CD4-positive, alpha-beta T cell (primary cell): ENCODE measurements at regions not wholly inside any gene's neighbourhood (a gene's known extent, or its start where the extent isn't known, plus 50 kb on each side); places are given as distances from the start of the nearest gene placed in this dataset.

Experiments used
- ATAC-seq: fragments of 200-7000 bp; cut with Tn5 transposase; one replicate; pipeline ENCODE4 v1.10.0; 2022; ENCODE audit warnings: mild to moderate bottlenecking; ENCODE audit not compliant: poor library complexity
- CTCF ChIA-PET: fragments of 350-600 bp; sonication (Branson Sonifier 250); formaldehyde crosslinking; loops from one replicate; lab custom pipeline; 2021; ENCODE audit warnings: antibody characterized with exemption, inconsistent platforms; lab: Charles Lee
- POLR2A ChIA-PET: fragments of 350-600 bp; sonication (Branson Sonifier 250); formaldehyde crosslinking; loops from one replicate; lab custom pipeline; 2021; ENCODE audit warnings: antibody characterized with exemption, inconsistent platforms; lab: Charles Lee
- DNase-seq, 14 experiments: peaks; one replicate each; pipeline ENCODE4 v3.0.0-alpha.2; 2013 to 2020; ENCODE audit warnings: mixed read lengths in 2 of 14
- H3K27ac ChIP-seq, 2 donors: one replicate each; pipeline versions ENCODE4 v1.5.1 to v1.7.0; 2013; ENCODE audit warnings: low read length in 2 of 2, low read depth in 1 of 2, mild to moderate bottlenecking in 1 of 2
- H3K27me3 ChIP-seq, 2 experiments: 1 replicate in 1 of 2; 2 replicates in 1 of 2; pipeline versions ENCODE4 v1.6.1 to v1.7.0; 2013; ENCODE audit warnings: low read length in 2 of 2, control low read depth in 1 of 2, mild to moderate bottlenecking in 1 of 2, moderate library complexity in 1 of 2; ENCODE audit not compliant: insufficient read depth in 2 of 2, control insufficient read depth in 1 of 2
- H3K36me3 ChIP-seq: one replicate; pipeline ENCODE4 v1.6.1; 2013; ENCODE audit warnings: low read length, control low read depth; ENCODE audit not compliant: insufficient read depth
- H3K4me1 ChIP-seq: one replicate; pipeline ENCODE4 v1.6.1; 2013; ENCODE audit warnings: low read length, control low read depth; ENCODE audit not compliant: insufficient read depth
- H3K4me3 ChIP-seq: one replicate; pipeline ENCODE4 v1.5.1; 2013; ENCODE audit warnings: mild to moderate bottlenecking, low read length, moderate library complexity
- H3K9me3 ChIP-seq, 2 experiments: 1 replicate in 1 of 2; 2 replicates in 1 of 2; pipeline versions ENCODE4 v1.6.1 to v1.7.0; 2013; ENCODE audit warnings: low read length in 2 of 2, mild to moderate bottlenecking in 2 of 2, control low read depth in 1 of 2, moderate library complexity in 1 of 2; ENCODE audit not compliant: control insufficient read depth in 1 of 2, insufficient read depth in 1 of 2
- H3K27ac Mint-ChIP-seq: one replicate; pipeline ENCODE4 v1.8.0; 2020; ENCODE audit warnings: mixed read lengths
- H3K27me3 Mint-ChIP-seq: one replicate; pipeline ENCODE4 v1.8.0; 2021; ENCODE audit warnings: mixed read lengths
- H3K36me3 Mint-ChIP-seq: one replicate; pipeline ENCODE4 v1.8.0; 2021; ENCODE audit warnings: low read depth, mixed read lengths
- H3K4me1 Mint-ChIP-seq: one replicate; pipeline ENCODE4 v1.8.0; 2021; ENCODE audit warnings: low read depth, mixed read lengths
- H3K4me3 Mint-ChIP-seq: one replicate; pipeline ENCODE4 v1.8.0; 2020; ENCODE audit warnings: mild to moderate bottlenecking, mixed read lengths
- H3K9me3 Mint-ChIP-seq: one replicate; pipeline ENCODE4 v1.8.0; 2020; ENCODE audit warnings: mixed read lengths
- intact Hi-C, 2 experiments: fragments of 100-400 bp; cut with DNase I in 1 of 2; cut with micrococcal nuclease in 1 of 2; formaldehyde crosslinking; loops; one replicate each; pipeline versions ENCODE4 v1.15.1 to v1.9.0; 2023 to 2025; cut with DNase I, micrococcal nuclease
- TF ChIP-seq, protein P1 (sequence below): fragments of 200-600 bp; IDR thresholded peaks from one replicate; pipeline ENCODE4 v1.8.0; 2022; ENCODE audit warnings: antibody characterized with exemption, mild to moderate bottlenecking

DNA sequence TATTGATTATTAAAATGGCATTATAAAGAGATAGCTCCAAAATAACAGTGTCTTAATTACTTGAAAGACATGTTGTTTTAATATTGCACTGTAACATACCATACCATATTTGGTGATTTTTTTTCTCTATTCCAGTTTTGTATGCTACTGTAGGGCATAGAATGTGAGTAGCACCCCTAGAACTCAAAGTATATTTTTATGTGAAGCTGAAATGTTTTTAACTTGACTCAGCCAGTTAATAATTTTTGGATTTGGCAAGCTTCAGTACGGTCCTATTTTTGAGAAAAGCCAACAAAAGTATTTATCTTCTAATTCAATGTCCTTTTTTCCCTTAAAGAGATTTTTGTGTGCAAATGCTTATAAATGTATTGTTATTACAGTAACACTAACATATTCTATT, 593.8 kb downstream of the USP25 start:
- Histone ChIP-seq H3K4me3 (no peak overlapping the region), H3K27ac (no peak overlapping the region), H3K27me3 (no peaks in the 10 kb centered on the region), H3K36me3 (no peaks in the 10 kb centered on the region), H3K4me1 (no peaks in the 10 kb centered on the region), H3K9me3 (no peaks in the 10 kb centered on the region)
- POLR2A ChIA-PET, result no interaction called here
- ATAC-seq (no peak), DNase-seq (no peak)
- H3K36me3 Mint-ChIP-seq, result no peaks in the 10 kb centered on the region
- no peak overlapping the region for H3K27ac Mint-ChIP-seq
- no peaks in the 10 kb centered on the region for H3K27me3 Mint-ChIP-seq
- H3K9me3 Mint-ChIP-seq, result no peaks in the 10 kb centered on the region
- CTCF ChIA-PET, result no interaction called here
- H3K4me1 Mint-ChIP-seq, result peaks cover 9% of the 10 kb centered on the region
- TF ChIP-seq, protein P1, sequence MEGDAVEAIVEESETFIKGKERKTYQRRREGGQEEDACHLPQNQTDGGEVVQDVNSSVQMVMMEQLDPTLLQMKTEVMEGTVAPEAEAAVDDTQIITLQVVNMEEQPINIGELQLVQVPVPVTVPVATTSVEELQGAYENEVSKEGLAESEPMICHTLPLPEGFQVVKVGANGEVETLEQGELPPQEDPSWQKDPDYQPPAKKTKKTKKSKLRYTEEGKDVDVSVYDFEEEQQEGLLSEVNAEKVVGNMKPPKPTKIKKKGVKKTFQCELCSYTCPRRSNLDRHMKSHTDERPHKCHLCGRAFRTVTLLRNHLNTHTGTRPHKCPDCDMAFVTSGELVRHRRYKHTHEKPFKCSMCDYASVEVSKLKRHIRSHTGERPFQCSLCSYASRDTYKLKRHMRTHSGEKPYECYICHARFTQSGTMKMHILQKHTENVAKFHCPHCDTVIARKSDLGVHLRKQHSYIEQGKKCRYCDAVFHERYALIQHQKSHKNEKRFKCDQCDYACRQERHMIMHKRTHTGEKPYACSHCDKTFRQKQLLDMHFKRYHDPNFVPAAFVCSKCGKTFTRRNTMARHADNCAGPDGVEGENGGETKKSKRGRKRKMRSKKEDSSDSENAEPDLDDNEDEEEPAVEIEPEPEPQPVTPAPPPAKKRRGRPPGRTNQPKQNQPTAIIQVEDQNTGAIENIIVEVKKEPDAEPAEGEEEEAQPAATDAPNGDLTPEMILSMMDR, result no peak
- intact Hi-C loops, result no loop called here
- no peak overlapping the region for H3K4me3 Mint-ChIP-seq

DNA sequence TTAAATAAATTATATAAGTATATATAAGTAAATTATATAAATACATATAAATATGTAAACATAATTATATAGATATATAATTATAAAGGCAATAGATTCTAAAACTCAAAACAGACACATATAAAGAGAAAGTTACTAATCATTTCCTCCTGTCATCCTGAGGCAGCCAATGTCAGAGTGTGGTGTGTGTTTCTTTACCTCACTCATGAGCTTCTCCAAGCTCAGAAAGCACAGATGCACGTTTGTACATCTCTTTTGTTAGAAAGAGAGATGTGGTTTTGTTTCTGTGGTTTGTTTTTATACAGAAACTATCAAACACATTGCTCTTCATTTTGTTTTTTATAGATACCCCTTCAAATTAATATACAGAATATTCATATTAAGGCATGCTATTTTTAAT, 594.8 kb downstream of the USP25 start:
- H3K36me3 ChIP-seq, result no peaks in the 10 kb centered on the region
- H3K27ac ChIP-seq, result no peak overlapping the region
- intact Hi-C loops, result no loop called here
- no peaks in the 10 kb centered on the region for H3K36me3 Mint-ChIP-seq
- H3K9me3 ChIP-seq, result no peaks in the 10 kb centered on the region
- H3K27me3 ChIP-seq, result no peaks in the 10 kb centered on the region
- TF ChIP-seq, protein P1, result no peak
- DNase-seq (no peak), ATAC-seq (peak; percentile 37)
- no peaks in the 10 kb centered on the region for H3K27me3 Mint-ChIP-seq
- no peak overlapping the region for H3K4me3 ChIP-seq
- no peaks in the 10 kb centered on the region for H3K9me3 Mint-ChIP-seq
- POLR2A ChIA-PET, result no interaction called here
- no peak overlapping the region for H3K27ac Mint-ChIP-seq
- H3K4me1 ChIP-seq, result no peaks in the 10 kb centered on the region
- H3K4me1 Mint-ChIP-seq, result peaks cover 9% of the 10 kb centered on the region
- H3K4me3 Mint-ChIP-seq, result no peak overlapping the region
- CTCF ChIA-PET, result no interaction called here

DNA sequence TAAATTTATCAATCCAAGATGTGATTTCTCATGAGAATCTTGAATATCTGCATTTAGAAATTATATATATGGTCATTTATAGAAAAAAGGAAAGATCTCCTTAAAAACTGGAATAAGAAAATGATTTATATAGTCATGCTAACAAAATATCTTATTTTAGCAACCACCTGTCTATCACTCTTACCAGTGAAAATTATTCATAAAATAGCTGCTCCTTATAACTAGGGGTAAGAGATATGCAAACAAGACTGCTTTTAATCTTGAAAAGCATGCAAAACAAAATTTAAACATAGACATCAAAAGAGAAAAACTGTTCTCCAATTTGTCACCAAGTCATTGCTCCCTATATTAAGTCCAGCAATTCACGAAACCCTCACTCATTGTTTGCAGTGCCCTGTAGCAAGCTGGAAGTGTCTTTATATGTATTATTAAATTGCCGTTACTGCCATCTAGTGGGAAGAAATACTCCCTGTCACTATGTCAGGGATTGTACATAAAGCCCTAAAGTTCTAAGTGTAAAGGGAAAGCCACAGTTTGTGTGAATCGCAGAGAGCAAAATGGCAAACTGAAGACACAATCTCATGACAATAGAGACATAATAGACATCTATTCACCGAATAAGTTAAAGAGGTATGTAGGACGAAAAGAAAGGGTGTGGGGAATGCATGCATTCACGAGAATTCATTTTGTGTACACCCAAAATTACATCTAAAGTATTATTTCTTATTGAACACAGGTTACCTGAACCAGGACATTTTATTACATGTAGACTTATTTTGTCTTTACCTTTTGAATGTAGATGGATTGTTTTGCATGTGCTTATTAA, 600.5 kb downstream of the USP25 start:
- ChIA-PET POLR2A (interaction anchor here (0.8 kb wide), 1 partner anchor 26 kb away, joined by 3 read pairs; no protein-coding TSS in a partner anchor), CTCF (interaction anchor here (0.7 to 1.3 kb wide), 3 partner anchors 8 to 11 kb away, joined by 3 to 4 read pairs (median 3); no protein-coding TSS in a partner anchor)
- DNase-seq (peak in 3 of 14 experiments; percentile 39 to 52 (median 51)), ATAC-seq (peak; percentile 76)
- TF ChIP-seq, protein P1, result peak; percentile 73
- Mint-ChIP-seq H3K9me3 (no peaks in the 10 kb centered on the region), H3K36me3 (no peaks in the 10 kb centered on the region), H3K4me1 (no peaks in the 10 kb centered on the region), H3K27ac (no peak overlapping the region), H3K27me3 (no peaks in the 10 kb centered on the region), H3K4me3 (no peak overlapping the region)
- no peaks in the 10 kb centered on the region for H3K9me3 ChIP-seq
- H3K4me1 ChIP-seq, result no peaks in the 10 kb centered on the region
- no peaks in the 10 kb centered on the region for H3K36me3 ChIP-seq
- no peaks in the 10 kb centered on the region for H3K27me3 ChIP-seq
- intact Hi-C loops, result loop anchor here (2.0 to 5.0 kb wide), 2 partner anchors 135 to 248 kb away; no protein-coding TSS in a partner anchor
- H3K4me3 ChIP-seq, result no peak overlapping the region
- H3K27ac ChIP-seq, result no peak overlapping the region
